RCC 7860 (cell line): ENCODE measurements at regions not wholly inside any gene's neighbourhood (a gene's known extent, or its start where the extent isn't known, plus 50 kb on each side); places are given as distances from the start of the nearest gene placed in this dataset.

Experiments
- DNase-seq: peaks from one replicate; pipeline ENCODE4 v3.0.0-alpha.2; 2015; ENCODE audit warnings: low spot score
- FAIRE-seq: peaks from 2 replicates; lab custom pipeline; 2012; peaks lifted over from hg19 to GRCh38; lab: Jason Lieb, UNC

- no peak for DNase-seq
Measured at GRCh38 chr3:115513416-115513800, 109.9 kb upstream of the GAP43 start.

GRCh38 chr3:115517457-115518050 is 105.8 kb upstream of the GAP43 start:
- DNase-seq: no peak
- no peak for FAIRE-seq

More at GRCh38 chr3:115513416-115513800, 109.9 kb upstream of the GAP43 start:
- FAIRE-seq: no peak

DNA sequence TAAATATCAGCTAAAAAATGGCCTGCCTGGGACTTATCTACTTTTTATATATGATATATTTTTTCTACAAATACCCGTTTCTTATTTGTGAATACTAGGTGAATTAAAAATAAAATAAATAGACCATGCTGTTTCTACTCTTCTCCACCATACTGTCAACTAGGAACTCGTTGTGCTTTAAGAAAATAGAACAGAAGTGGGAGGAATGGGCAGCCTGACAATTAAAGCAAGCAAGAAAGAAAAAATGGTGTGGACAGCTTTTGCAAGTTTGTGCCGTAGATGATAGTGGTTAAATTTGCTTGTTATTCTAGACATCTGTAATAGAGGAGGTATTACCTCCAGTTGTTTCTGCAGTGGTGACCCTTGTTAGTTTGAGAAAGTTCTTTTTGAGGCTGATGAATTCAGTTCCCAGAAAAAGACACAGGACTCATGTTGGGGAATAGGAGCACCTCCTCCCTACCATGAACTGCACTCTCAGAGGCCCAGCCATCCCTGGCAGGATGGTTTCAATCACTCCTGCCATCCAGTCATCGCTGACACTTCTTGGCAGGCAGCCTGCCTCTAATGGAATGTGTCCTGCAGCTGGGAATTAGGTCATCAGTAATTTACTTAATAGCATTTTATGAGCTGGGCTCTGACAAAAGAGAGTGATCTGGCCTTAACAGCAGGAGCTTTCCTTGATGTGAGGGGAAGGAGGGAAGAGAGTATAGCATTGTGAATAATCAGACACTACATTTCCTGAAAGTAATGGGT is 105.0 kb upstream of the GAP43 start:
- FAIRE-seq (peak; percentile 77), DNase-seq (peak; percentile 66)

DNA sequence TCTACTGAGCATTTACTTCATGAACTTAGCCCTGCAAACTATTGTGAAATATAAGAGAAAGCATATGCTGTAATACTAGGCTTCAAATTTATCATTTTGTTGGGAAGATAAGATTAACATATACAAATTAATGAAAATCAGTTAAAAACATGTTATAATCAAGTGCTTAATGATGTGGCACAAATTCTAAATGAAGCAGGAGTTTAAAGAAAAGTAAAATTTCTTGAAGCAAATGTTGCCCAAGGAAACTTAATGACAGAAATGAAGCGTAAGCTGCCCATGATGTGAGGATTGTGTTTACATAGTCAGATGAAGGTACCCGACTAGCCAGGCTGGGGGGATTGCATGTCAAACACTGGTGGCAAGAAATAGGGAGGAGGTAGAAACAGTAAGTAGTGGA is 103.1 kb upstream of the GAP43 start:
- no peak for DNase-seq

GRCh38 chr3:115520651-115521245 is 102.6 kb upstream of the GAP43 start:
- no peak for DNase-seq
- FAIRE-seq: no peak

More for the DNA sequence above, 103.1 kb upstream of the GAP43 start:
- FAIRE-seq: no peak

DNA sequence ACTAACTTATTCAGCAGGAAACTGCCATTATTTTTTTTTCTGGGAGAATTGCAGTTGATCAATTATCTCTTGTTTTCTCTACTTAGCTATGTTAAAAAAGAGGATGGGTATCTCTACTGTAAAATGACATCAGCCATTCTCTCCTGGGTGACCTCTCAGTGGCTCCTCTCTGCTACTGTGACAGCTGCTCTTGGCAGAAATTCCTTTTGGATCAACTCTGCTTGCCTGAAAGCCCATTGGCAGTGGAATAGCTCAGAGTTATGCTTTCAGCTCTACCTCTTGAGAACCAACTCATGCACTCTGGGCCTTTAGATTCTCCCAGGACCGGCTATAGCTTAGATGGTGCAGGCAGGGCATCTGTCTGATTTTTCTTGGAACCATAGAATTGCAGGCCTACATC is 99.9 kb upstream of the GAP43 start:
- FAIRE-seq (no peak), DNase-seq (no peak)

- DNase-seq (no peak), FAIRE-seq (no peak)
Measured at GRCh38 chr3:115524549-115524948, 98.8 kb upstream of the GAP43 start.

- no peak for FAIRE-seq
- no peak for DNase-seq
Measured at GRCh38 chr3:115525731-115526130, 97.6 kb upstream of the GAP43 start.

GRCh38 chr3:115533218-115533617 is 90.1 kb upstream of the GAP43 start:
- DNase-seq: no peak
- FAIRE-seq: no peak

- FAIRE-seq (no peak), DNase-seq (no peak)
Measured at GRCh38 chr3:115536171-115536570, 87.1 kb upstream of the GAP43 start.

GRCh38 chr3:115537669-115538068 is 85.6 kb upstream of the GAP43 start:
- DNase-seq (no peak), FAIRE-seq (no peak)

DNA sequence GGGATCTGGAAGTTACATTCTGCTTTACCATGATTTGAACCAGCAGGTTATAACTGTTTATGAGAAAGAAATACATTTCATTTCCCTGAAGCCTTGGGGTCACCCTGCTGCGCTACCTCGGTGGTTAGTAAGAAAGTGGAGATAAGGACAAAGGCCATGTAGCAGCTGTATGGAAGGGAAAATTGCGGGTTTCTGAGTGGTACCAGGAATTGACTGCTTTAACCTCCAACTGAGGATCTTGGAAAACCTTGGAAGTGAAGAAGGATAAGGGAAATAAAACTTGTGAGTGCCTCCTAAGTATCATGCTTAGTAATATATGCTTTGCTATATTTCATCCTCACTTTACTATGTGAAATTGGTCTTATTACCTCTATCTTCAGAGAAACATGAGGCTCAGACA is 76.1 kb upstream of the GAP43 start:
- no peak for DNase-seq
- FAIRE-seq: no peak

GRCh38 chr3:115548611-115549010 is 74.7 kb upstream of the GAP43 start:
- no peak for FAIRE-seq
- no peak for DNase-seq

DNA sequence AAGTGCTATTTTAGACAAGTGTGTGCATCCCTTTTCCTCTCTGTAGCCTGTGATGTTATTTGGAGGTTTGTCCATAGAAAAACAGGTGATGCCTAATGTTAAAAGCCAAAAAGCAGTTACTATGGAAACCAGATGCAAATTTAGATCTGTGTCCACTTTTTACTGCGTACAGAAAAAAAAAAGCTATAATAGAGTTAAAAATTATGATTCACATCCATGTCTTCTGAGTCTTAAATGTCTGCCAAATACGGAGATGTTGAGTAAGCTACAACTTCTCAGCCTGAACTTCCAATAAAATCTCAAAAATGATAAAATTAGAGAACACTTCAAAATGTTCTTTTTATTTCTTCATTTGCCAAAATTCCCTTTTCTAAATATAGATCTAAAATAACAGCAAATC is 74.2 kb upstream of the GAP43 start:
- FAIRE-seq: no peak
- no peak for DNase-seq

DNA sequence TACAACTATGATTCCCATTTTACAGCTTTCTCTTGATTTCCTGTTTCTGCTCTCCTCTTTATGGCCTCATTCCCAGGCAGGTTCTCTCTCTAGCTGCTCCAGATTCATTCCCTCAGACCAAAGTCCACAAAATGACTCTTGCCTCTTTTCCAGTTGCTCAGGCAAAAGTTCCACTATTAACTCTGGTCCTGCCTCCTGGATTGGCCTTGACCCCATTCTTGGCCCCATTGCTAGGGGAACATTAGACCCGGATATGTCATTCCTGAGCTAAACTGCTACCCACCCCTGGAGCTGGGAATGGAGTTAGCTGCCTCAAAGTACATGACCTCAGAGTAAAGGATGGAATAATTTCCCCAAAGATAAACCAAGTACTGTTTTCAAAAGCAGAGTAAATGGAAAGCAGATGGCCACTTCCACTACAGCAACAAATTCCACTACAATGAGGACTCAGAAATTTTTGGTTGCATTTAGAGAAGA is 73.0 kb upstream of the GAP43 start:
- DNase-seq (no peak), FAIRE-seq (no peak)

DNA sequence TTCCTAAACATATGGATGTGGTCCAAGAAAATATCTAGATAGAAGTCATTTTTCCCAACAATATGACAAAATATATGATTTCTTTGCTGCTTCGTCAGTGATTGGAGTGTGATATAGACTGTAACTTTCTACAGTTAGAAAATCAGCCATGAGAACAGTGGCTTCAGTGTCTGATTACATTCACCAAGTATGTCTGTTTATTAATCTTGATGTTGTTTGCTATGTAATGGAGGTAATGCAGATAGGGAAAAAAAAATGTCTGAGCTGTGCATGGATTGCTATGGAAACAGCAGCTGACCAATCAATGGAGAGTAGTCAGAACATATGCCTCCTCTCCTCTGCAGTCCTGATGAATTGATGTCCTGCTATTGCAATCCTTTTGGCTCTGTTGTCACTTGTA is 72.3 kb upstream of the GAP43 start:
- no peak for FAIRE-seq
- no peak for DNase-seq

DNA sequence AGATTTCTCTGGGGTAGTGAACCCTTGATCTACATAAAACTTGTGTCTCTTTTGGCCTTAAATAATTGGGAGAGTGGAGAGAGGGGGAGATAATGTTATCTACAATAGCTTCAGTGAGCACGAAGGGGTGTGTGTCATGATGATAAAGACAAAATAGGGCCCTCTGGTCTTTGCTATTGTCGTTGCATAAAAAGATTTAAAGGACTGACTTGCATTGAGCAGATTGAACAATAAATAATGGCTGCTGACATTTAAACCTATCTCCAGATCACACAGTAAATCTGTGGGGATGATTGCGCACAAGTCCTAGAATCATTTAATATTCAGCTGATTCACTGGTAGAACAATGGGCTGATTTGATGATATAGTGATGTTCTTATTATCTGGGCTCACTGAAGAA is 71.3 kb upstream of the GAP43 start:
- DNase-seq (no peak), FAIRE-seq (no peak)

- DNase-seq: no peak
- no peak for FAIRE-seq
Measured at GRCh38 chr3:115553796-115554486, 69.4 kb upstream of the GAP43 start.

DNA sequence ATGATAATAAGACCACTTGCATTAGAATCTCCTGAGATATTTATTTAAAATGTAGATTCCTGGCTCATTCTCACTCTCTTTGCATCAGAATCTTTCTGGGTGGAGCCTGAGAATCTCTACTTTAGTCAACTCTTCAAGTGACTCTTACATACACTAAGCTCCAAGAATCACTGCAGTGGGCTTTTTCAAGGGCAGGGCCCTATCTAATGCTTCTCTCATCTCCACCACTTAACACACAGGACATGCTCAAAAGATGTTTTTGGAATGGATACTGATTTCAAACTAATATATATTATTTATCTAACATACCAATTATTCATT is 68.9 kb upstream of the GAP43 start:
- FAIRE-seq (no peak), DNase-seq (no peak)

DNA sequence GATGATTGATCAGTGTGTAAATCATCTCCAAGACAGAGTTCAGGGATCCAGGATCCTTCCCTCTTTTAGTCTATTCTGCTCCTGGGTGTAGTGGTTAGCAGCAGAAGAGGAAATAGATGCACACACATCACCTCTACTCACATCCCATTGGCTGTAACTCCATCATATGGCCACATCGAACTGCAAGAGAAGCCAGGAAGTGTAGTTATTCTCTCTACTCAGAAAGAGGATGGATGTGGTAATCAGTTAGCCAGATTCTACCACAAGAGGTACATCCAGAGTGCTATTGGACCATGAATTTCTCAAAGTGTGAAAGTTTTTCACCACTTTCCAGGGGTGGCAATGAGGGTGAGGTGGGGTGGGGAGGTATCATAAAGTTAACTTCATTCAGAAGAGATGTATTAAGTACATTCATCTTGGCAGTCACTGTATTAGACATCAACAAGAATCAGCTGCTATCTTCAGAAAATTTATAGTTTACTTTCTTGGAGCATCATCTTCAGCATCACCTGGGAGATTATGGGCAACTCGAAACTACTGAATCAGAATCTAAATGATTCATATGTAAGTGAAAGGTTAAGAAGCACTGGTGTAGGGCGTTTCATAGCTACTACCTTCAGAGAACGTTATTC is 60.6 kb upstream of the GAP43 start:
- DNase-seq (no peak), FAIRE-seq (no peak)

DNA sequence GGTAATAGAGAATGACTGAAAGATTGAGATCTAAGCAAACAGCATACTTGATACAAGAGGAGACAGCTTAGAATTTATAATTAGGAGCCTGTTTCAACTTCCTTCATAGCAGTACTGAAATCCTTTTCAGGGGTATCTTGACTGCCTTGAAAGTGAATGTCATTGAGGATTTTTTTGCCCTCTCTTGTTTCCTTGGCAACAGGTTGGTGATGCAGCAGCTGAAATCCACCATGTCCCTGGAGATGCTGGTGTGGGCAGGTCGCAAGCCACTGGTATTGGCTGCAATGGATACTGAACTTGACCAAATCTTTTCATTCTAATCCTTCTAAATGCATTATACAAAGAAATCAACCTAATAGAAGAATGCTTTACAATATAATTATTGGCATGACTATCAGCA is 59.3 kb upstream of the GAP43 start:
- DNase-seq (no peak), FAIRE-seq (no peak)
